ENCODE measurements at regions not wholly inside any gene's neighbourhood (a gene's known extent, or its start where the extent isn't known, plus 50 kb on each side); places are given as distances from the start of the nearest gene placed in this dataset.

- TF ChIP-seq CTCF (conservative IDR thresholded peaks at IDR 0.05; ENCODE audit: low read length): no peak
- no peak for DNase-seq (ENCODE audit: low read depth)
- no peak overlapping the region for H3K4me3 ChIP-seq (ENCODE audit: low read length)
Observed at GRCh38 chr15:95804484-95804883, 526.0 kb upstream of the NR2F2 start.

- no peak for TF ChIP-seq CTCF (conservative IDR thresholded peaks at IDR 0.05; ENCODE audit: low read length)
- no peak for DNase-seq (ENCODE audit: low read depth)
- H3K4me3 ChIP-seq (ENCODE audit: low read length): no peak overlapping the region
Observed at GRCh38 chr15:95812491-95812890, 518.0 kb upstream of the NR2F2 start.

- H3K4me3 ChIP-seq (ENCODE audit: low read length): no peak overlapping the region
- TF ChIP-seq CTCF (conservative IDR thresholded peaks at IDR 0.05; ENCODE audit: low read length): no peak
Observed at GRCh38 chr15:95814908-95815307, 515.6 kb upstream of the NR2F2 start.

DNA sequence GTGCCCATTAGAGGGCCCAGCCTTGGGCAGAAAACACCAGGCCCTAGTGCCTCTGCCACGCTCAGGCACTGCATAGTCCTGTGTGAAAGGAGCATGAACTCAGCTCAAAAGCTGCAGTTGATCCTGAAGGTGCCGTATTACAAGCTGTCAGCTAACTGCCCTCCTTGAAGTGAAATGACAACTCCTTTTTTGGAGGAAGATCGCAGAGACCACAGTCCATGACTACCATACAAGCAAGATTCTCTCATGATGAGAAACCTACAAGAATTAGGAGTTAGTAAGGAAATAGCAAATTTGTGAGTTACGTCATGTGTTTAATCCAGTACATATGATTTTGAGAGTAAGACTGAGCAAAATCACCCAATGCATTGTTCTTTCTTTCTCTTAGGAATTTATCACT is 513.9 kb upstream of the NR2F2 start:
- no peak for TF ChIP-seq CTCF (conservative IDR thresholded peaks at IDR 0.05; ENCODE audit: low read length)
- no peak for DNase-seq (ENCODE audit: low read depth)
- no peak overlapping the region for H3K4me3 ChIP-seq (ENCODE audit: low read length)

More at GRCh38 chr15:95814908-95815307, 515.6 kb upstream of the NR2F2 start:
- DNase-seq (ENCODE audit: low read depth): no peak

GRCh38 chr15:95822961-95823360 is 507.5 kb upstream of the NR2F2 start:
- DNase-seq (ENCODE audit: low read depth): no peak
- H3K4me3 ChIP-seq (ENCODE audit: low read length): no peak overlapping the region
- TF ChIP-seq CTCF (conservative IDR thresholded peaks at IDR 0.05; ENCODE audit: low read length): no peak

- no peak for DNase-seq (ENCODE audit: low read depth)
- TF ChIP-seq CTCF (conservative IDR thresholded peaks at IDR 0.05; ENCODE audit: low read length): no peak
- no peak overlapping the region for H3K4me3 ChIP-seq (ENCODE audit: low read length)
Observed at GRCh38 chr15:95825208-95825607, 505.3 kb upstream of the NR2F2 start.

GRCh38 chr15:95825671-95826411 is 504.7 kb upstream of the NR2F2 start:
- no peak overlapping the region for H3K4me3 ChIP-seq (ENCODE audit: low read length)
- TF ChIP-seq CTCF (conservative IDR thresholded peaks at IDR 0.05; ENCODE audit: low read length): no peak
- DNase-seq (ENCODE audit: low read depth): no peak

All from AG10803 (cell line).